NT2/D1 (cell line): ENCODE measurements at regions not wholly inside any gene's neighbourhood (a gene's known extent, or its start where the extent isn't known, plus 50 kb on each side); places are given as distances from the start of the nearest gene placed in this dataset.

Source experiments
- DNase-seq: peaks from one replicate; pipeline ENCODE4 v3.0.0-alpha.2; 2011; ENCODE audit warnings: low read depth, low spot score
- H3K27me3 ChIP-seq: 2 replicates; pipeline ENCODE4 v1.6.0; 2011; ENCODE audit warnings: mild to moderate bottlenecking; ENCODE audit not compliant: insufficient read length, insufficient read depth
- H3K36me3 ChIP-seq: 2 replicates; pipeline ENCODE4 v1.6.1; 2011; ENCODE audit warnings: mild to moderate bottlenecking, low read length, mixed read lengths; ENCODE audit not compliant: insufficient read depth, insufficient read length
- H3K4me1 ChIP-seq: 2 replicates; pipeline ENCODE4 v1.5.1; 2011; ENCODE audit not compliant: insufficient read depth, insufficient read length
- H3K4me3 ChIP-seq: 2 replicates; pipeline ENCODE4 v1.5.1; 2011; ENCODE audit warnings: low read depth; ENCODE audit not compliant: insufficient read length
- H3K9ac ChIP-seq: 2 replicates; pipeline ENCODE4 v1.6.0; 2011; ENCODE audit warnings: low read depth; ENCODE audit not compliant: insufficient read length
- H3K9me3 ChIP-seq: 2 replicates; pipeline ENCODE4 v1.5.1; 2011; ENCODE audit warnings: mild to moderate bottlenecking, low read length; ENCODE audit not compliant: insufficient read depth
- SUZ12 ChIP-seq: IDR thresholded peaks from 2 replicates; pipeline ENCODE4 v1.6.1; 2011; ENCODE audit not compliant: insufficient read length, insufficient read depth; ENCODE audit errors: extremely low read depth
- YY1 ChIP-seq: IDR thresholded peaks from 2 replicates; pipeline ENCODE4 v1.6.1; 2011; ENCODE audit not compliant: insufficient read length, insufficient read depth
- ZNF274 ChIP-seq: IDR thresholded peaks from 2 replicates; pipeline ENCODE4 v1.6.1; 2011; ENCODE audit warnings: mild to moderate bottlenecking, low read depth, low read length

GRCh38 chr12:113619202-113619601 is 147.5 kb upstream of the LHX5 start:
- TF ChIP-seq ZNF274, result no peak
- TF ChIP-seq YY1, result no peak
- no peak for TF ChIP-seq SUZ12
- H3K9ac ChIP-seq, result no peak overlapping the region
- peaks cover 11% of the 10 kb centered on the region for H3K4me1 ChIP-seq
- H3K36me3 ChIP-seq, result no peaks in the 10 kb centered on the region
- DNase-seq, result no peak
- no peaks in the 10 kb centered on the region for H3K27me3 ChIP-seq
- H3K4me3 ChIP-seq, result no peak overlapping the region
- H3K9me3 ChIP-seq, result no peaks in the 10 kb centered on the region

- H3K9me3 ChIP-seq, result no peaks in the 10 kb centered on the region
- H3K9ac ChIP-seq, result no peak overlapping the region
- no peaks in the 10 kb centered on the region for H3K36me3 ChIP-seq
- TF ChIP-seq SUZ12 (no peak), ZNF274 (no peak), YY1 (no peak)
- no peak for DNase-seq
- peaks cover 7% of the 10 kb centered on the region for H3K27me3 ChIP-seq
- peaks cover 6% of the 10 kb centered on the region for H3K4me1 ChIP-seq
- H3K4me3 ChIP-seq, result no peak overlapping the region
These were observed 141.7 kb upstream of the LHX5 start for GRCh38 chr12:113613414-113613813.

- Histone ChIP-seq H3K9me3 (peaks cover 3% of the 10 kb centered on the region; the same call in 1 of the 2 replicates), H3K4me1 (peaks cover 6% of the 10 kb centered on the region), H3K4me3 (no peak overlapping the region), H3K27me3 (peaks cover 7% of the 10 kb centered on the region), H3K9ac (peak overlapping the region; percentile 36), H3K36me3 (no peaks in the 10 kb centered on the region)
- no peak for DNase-seq
- no peak for TF ChIP-seq SUZ12
- TF ChIP-seq YY1, result no peak
- no peak for TF ChIP-seq ZNF274
These were observed 141.1 kb upstream of the LHX5 start for GRCh38 chr12:113612793-113613192.

- peaks cover 3% of the 10 kb centered on the region; the same call in 1 of the 2 replicates for H3K9me3 ChIP-seq
- H3K9ac ChIP-seq, result peak overlapping the region; percentile 34
- H3K27me3 ChIP-seq, result peaks cover 7% of the 10 kb centered on the region
- DNase-seq, result no peak
- TF ChIP-seq ZNF274, result no peak
- TF ChIP-seq YY1, result no peak
- no peak for TF ChIP-seq SUZ12
- H3K4me3 ChIP-seq, result no peak overlapping the region
- peaks cover 6% of the 10 kb centered on the region for H3K4me1 ChIP-seq
- no peaks in the 10 kb centered on the region for H3K36me3 ChIP-seq
These were observed 140.5 kb upstream of the LHX5 start for GRCh38 chr12:113612076-113612728.

GRCh38 chr12:113611652-113612051 is 140.0 kb upstream of the LHX5 start:
- Histone ChIP-seq H3K9ac (peak overlapping the region; percentile 95), H3K9me3 (peaks cover 3% of the 10 kb centered on the region; the same call in 1 of the 2 replicates), H3K4me3 (peak overlapping the region; percentile 50), H3K36me3 (no peaks in the 10 kb centered on the region), H3K27me3 (peaks cover 7% of the 10 kb centered on the region), H3K4me1 (peaks cover 6% of the 10 kb centered on the region)
- no peak for DNase-seq
- no peak for TF ChIP-seq SUZ12
- TF ChIP-seq ZNF274, result no peak
- TF ChIP-seq YY1, result no peak

GRCh38 chr12:113610698-113611097 is 139.0 kb upstream of the LHX5 start:
- Histone ChIP-seq H3K4me1 (peaks cover 6% of the 10 kb centered on the region), H3K27me3 (peaks cover 7% of the 10 kb centered on the region), H3K4me3 (peak overlapping the region; percentile 50), H3K36me3 (no peaks in the 10 kb centered on the region), H3K9ac (peak overlapping the region; percentile 95), H3K9me3 (peaks cover 3% of the 10 kb centered on the region; the same call in 1 of the 2 replicates)
- TF ChIP-seq YY1 (no peak), SUZ12 (no peak), ZNF274 (no peak)
- no peak for DNase-seq

GRCh38 chr12:113609692-113610469 is 138.2 kb upstream of the LHX5 start:
- Histone ChIP-seq H3K9ac (peak overlapping the region; percentile 95), H3K27me3 (peaks cover 7% of the 10 kb centered on the region), H3K4me3 (peak overlapping the region; percentile 50), H3K36me3 (no peaks in the 10 kb centered on the region), H3K4me1 (peaks cover 6% of the 10 kb centered on the region), H3K9me3 (peaks cover 3% of the 10 kb centered on the region; the same call in 1 of the 2 replicates)
- DNase-seq, result peak; percentile 97
- TF ChIP-seq SUZ12 (no peak), ZNF274 (no peak), YY1 (no peak)
